LNCaP clone FGC (cell line): ENCODE measurements at regions not wholly inside any gene's neighbourhood (a gene's known extent, or its start where the extent isn't known, plus 50 kb on each side); places are given as distances from the start of the nearest gene placed in this dataset.
"Not testable (repeated sequence)": the region's sequence is repeated elsewhere in the genome, so short reads cannot be mapped to it uniquely, and the experiment has no call there.

ENCODE experiments used
- DNase-seq: peaks from one replicate; pipeline ENCODE4 v3.0.0-alpha.2; 2011; ENCODE audit warnings: low read depth
- H3K4me3 ChIP-seq: 2 replicates; pipeline ENCODE4 v1.5.1; 2011; ENCODE audit warnings: mild to moderate bottlenecking, low read depth, low read length, control low read depth
- TF ChIP-seq, protein P1 (sequence below): IDR thresholded peaks from 2 replicates; pipeline ENCODE4 v1.5.1; 2012; ENCODE audit warnings: mild to moderate bottlenecking; ENCODE audit not compliant: control insufficient read depth, insufficient read depth; ENCODE audit errors: extremely low read depth

DNA sequence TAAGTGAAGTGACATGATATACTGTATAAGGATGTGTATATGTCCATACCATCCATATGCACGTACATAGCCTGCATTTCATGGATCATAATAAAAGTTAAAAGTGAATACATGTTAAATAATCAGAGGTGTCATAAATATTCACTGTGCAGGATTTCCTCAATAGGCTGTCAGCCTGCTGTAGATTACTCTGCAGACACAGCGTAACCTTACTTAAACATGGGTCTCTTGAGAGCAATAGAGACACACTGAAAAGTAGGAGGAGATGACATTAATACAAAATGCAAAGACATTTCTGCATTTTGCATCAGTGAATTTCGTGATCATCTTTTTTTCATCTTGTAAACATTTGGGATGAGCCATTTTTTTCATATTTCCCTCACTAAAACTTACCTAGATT is 955.2 kb upstream of the DIAPH2 start:
- H3K4me3 ChIP-seq: no peak overlapping the region
- no peak for DNase-seq
- TF ChIP-seq, protein P1, sequence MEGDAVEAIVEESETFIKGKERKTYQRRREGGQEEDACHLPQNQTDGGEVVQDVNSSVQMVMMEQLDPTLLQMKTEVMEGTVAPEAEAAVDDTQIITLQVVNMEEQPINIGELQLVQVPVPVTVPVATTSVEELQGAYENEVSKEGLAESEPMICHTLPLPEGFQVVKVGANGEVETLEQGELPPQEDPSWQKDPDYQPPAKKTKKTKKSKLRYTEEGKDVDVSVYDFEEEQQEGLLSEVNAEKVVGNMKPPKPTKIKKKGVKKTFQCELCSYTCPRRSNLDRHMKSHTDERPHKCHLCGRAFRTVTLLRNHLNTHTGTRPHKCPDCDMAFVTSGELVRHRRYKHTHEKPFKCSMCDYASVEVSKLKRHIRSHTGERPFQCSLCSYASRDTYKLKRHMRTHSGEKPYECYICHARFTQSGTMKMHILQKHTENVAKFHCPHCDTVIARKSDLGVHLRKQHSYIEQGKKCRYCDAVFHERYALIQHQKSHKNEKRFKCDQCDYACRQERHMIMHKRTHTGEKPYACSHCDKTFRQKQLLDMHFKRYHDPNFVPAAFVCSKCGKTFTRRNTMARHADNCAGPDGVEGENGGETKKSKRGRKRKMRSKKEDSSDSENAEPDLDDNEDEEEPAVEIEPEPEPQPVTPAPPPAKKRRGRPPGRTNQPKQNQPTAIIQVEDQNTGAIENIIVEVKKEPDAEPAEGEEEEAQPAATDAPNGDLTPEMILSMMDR: no peak

DNA sequence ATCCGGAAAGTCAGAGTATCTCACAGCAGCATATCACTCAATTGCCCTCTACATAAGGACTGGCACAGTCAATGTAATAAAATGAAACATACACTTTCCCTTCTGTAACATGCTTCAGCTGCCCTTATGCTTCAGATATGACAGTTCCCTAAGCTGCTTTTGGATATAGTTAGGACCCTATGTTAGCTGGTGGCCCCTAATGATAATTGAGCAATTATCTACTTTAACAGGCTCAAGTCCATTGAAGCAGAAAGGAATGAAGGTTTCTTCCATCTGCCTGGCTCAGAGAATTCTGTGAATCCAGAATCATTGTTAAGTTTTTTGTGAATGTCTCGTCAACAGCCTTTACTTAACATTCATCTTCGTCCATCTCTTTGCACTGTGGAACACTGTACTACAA is 951.2 kb upstream of the DIAPH2 start:
- TF ChIP-seq, protein P1: no peak
- no peak for DNase-seq
- no peak overlapping the region for H3K4me3 ChIP-seq

DNA sequence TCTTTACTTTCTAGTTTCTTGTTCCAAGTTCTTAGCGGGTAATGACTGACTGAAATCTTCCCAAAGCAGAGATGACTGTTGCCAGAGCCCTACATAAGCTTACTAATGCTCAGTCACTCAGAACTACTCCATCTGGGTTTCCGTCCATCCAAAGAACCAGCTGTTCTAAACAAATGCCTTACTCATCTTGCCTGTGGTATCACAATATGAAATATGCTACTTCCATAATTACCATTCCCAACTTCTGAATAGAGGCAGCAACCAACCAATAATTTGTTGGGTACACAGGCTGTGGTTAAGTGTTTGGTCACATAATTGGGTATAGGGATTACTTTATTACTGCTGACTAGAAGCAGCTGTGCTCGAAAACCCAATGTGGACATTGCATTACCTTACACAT is 930.2 kb upstream of the DIAPH2 start:
- H3K4me3 ChIP-seq: no peak overlapping the region
- no peak for DNase-seq
- TF ChIP-seq, protein P1: no peak

DNA sequence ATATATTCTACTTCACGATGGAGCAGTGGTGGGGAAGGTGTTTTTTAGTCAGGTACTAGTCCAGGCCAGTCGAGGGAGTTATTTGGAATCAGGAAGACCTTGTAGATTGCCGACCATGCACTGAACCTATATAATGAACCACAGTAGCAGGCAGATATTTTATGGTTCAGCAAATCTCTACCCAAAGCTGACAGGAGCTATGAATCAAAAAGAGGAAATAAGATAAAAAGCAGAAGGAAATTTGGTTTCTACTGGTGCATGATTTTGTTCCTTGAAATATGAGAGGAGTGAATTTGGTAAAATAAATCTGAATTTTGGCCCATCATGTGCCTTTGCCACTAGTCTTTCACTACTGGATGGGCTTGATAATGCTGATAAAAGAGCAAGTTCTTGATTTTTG is 924.3 kb upstream of the DIAPH2 start:
- DNase-seq: no peak
- H3K4me3 ChIP-seq: no peak overlapping the region
- TF ChIP-seq, protein P1: no peak

DNA sequence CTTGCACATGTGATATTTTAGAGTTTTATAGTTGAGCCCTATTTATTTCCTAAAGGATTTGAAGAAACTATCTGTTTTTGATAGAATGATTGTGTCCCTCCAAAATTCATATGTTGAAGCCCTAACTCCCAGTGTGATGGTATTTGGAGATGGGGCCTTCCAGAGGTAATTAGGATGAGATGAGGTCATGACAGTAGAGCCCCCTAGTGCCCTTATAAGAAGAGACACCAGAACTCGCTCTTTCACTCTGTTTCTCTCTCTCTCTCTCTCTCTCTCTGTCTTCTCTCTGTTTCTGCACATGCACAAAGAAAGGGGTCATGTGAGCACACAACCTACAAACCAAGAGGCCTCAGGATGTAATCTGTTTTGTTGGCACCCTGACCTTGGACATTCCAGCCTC is 921.9 kb upstream of the DIAPH2 start:
- H3K4me3 ChIP-seq: no peak overlapping the region
- no peak for DNase-seq
- TF ChIP-seq, protein P1: 0 out of 2 replicates have a peak, but pooled peaks have one; percentile 24

DNA sequence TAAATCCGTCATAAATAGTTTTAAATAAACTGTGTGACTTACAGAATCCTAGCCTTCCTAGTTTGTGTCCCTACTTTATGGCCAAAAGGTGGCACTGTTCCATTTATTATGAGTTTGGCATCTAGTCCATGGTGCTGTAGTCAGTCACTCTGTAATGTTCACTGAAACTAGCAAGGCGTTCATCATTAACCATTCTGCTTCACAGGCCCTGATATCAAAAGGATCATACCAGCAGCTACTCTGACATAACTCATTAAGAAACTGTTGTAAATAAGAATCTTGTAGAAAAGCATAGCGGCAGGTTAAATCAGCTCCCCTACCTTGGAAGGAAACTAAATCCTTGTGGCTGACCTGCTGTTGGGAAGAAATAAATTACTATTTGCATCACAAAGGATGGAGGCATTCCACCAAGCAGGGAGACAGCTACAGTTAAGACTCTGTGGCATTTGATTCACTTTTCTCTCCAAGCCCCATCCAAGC is 919.6 kb upstream of the DIAPH2 start:
- DNase-seq: peak; percentile 52
- TF ChIP-seq, protein P1: peak; percentile 59

DNA sequence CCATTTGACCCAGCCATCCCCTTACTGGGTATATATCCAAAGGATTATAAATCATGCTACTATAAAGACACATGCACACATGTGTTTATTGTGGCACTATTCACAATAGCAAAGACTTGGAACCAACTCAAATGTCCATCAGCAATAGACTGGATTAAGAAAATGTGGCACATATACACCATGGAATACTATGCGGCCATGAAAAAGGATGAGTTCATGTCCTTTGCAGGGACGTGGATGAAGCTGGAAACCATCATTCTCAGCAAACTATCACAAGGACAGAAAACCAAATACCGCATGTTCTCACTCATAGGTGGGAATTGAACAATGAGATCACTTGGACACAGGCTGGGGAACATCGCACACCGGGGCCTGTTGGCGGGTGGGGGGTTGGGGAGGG is 913.4 kb upstream of the DIAPH2 start:
- DNase-seq, H3K4me3 ChIP-seq: not testable (repeated sequence)

More for the DNA sequence above, 919.6 kb upstream of the DIAPH2 start:
- no peak overlapping the region for H3K4me3 ChIP-seq
